A673 (cell line): ENCODE measurements at regions not wholly inside any gene's neighbourhood (a gene's known extent, or its start where the extent isn't known, plus 50 kb on each side); places are given as distances from the start of the nearest gene placed in this dataset.

ENCODE experiments used
- BruUV-seq: library from RNA; stranded (reverse); fragments of 400-500 nt; replicated peaks from 2 replicates; lab custom pipeline; 2021; lab: Mats Ljungman, UMichigan
- CTCF ChIA-PET: fragments of 300-600 bp; sonication (Branson Sonifier 250); formaldehyde crosslinking; loops from one replicate; lab custom pipeline; 2022; ENCODE audit warnings: antibody characterized with exemption; lab: Charles Lee
- POLR2A ChIA-PET: fragments of 300-600 bp; sonication (Branson Sonifier 250); formaldehyde crosslinking; loops from one replicate; lab custom pipeline; 2022; ENCODE audit warnings: antibody characterized with exemption; ENCODE audit not compliant: low non-redundant PET; lab: Charles Lee
- DNase-seq: peaks from one replicate; pipeline ENCODE4 v3.0.0-alpha.2; 2015; ENCODE audit warnings: low spot score
- H3K27ac ChIP-seq: fragments of 200-600 bp; sonication (generic); 2 replicates; pipeline ENCODE4 v1.5.1; 2016; ENCODE audit warnings: mixed run types, low read depth, mild to moderate bottlenecking, mixed read lengths, antibody characterized with exemption, low read length; ENCODE audit not compliant: poor library complexity, severe bottlenecking
- H3K27me3 ChIP-seq: fragments of 200-600 bp; sonication (generic); replicated peaks from 2 replicates; pipeline ENCODE4 v1.6.1; 2017; ENCODE audit warnings: mixed run types, low read depth, mild to moderate bottlenecking, mixed read lengths, antibody characterized with exemption, low read length; ENCODE audit not compliant: insufficient read depth, poor library complexity
- H3K36me3 ChIP-seq: fragments of 200-600 bp; sonication (generic); 2 replicates; pipeline ENCODE4 v1.6.1; 2016; ENCODE audit warnings: mixed run types, mild to moderate bottlenecking, mixed read lengths, antibody characterized with exemption, low read length; ENCODE audit not compliant: insufficient read depth, poor library complexity, severe bottlenecking
- H3K4me1 ChIP-seq: fragments of 200-600 bp; sonication (generic); 2 replicates; pipeline ENCODE4 v1.6.1; 2017; ENCODE audit warnings: mixed run types, mild to moderate bottlenecking, mixed read lengths, antibody characterized with exemption, low read length; ENCODE audit not compliant: insufficient read depth, poor library complexity, severe bottlenecking
- H3K4me3 ChIP-seq: fragments of 200-600 bp; sonication (generic); 2 replicates; pipeline ENCODE4 v1.5.1; 2016; ENCODE audit warnings: low read depth, mixed run types, mild to moderate bottlenecking, mixed read lengths, low read length; ENCODE audit not compliant: poor library complexity, severe bottlenecking
- H3K9me3 ChIP-seq: fragments of 200-600 bp; sonication (generic); 2 replicates; pipeline ENCODE4 v1.6.1; 2016; ENCODE audit warnings: mixed run types, low read depth, mild to moderate bottlenecking, mixed read lengths, antibody characterized with exemption, low read length; ENCODE audit not compliant: poor library complexity, severe bottlenecking
- EZH2 ChIP-seq: fragments of 200-600 bp; sonication (generic); IDR thresholded peaks from 2 replicates; pipeline ENCODE4 v1.6.1; 2017; ENCODE audit warnings: borderline replicate concordance, low read depth, mild to moderate bottlenecking, mixed read lengths, antibody characterized with exemption, low read length; ENCODE audit not compliant: poor library complexity, severe bottlenecking
- intact Hi-C: fragments of 100-400 bp; cut with micrococcal nuclease; formaldehyde crosslinking; loops from one replicate; pipeline ENCODE4 v1.10.0; 2022; ENCODE audit not compliant: unreplicated experiment
- TF ChIP-seq, protein P1 (sequence below): fragments of 300-800, 200-600 bp; sonication (generic); conservative IDR thresholded peaks from 2 replicates; pipeline ENCODE4 v1.5.1; 2017; ENCODE audit warnings: low read depth, mild to moderate bottlenecking, antibody characterized with exemption, low read length, moderate library complexity, mixed read lengths

DNA sequence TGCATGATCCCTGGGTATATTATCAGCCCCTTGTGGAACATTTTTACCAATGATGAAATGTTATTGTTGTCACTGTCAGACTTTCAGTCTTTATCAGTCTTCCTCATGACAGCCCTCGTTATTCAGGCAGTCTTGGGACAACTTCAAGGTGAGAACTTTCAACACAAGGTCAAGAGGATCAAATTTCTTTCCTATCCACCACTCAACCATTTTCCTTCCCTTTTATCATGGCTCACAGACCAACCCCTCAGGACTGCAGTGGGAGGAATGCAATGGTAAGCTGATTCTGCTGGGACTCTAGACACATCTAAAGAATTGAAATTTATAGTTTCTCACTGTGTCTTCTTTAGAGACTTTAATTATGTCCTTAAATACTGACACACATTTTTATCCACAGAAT, 107.0 kb upstream of the LSAMP start:
- H3K4me1 ChIP-seq, result no peaks in the 10 kb centered on the region
- intact Hi-C loops, result no loop called here
- CTCF ChIA-PET, result no interaction called here
- DNase-seq, result no peak
- H3K27me3 ChIP-seq, result no peaks in the 10 kb centered on the region
- TF ChIP-seq, protein P1, sequence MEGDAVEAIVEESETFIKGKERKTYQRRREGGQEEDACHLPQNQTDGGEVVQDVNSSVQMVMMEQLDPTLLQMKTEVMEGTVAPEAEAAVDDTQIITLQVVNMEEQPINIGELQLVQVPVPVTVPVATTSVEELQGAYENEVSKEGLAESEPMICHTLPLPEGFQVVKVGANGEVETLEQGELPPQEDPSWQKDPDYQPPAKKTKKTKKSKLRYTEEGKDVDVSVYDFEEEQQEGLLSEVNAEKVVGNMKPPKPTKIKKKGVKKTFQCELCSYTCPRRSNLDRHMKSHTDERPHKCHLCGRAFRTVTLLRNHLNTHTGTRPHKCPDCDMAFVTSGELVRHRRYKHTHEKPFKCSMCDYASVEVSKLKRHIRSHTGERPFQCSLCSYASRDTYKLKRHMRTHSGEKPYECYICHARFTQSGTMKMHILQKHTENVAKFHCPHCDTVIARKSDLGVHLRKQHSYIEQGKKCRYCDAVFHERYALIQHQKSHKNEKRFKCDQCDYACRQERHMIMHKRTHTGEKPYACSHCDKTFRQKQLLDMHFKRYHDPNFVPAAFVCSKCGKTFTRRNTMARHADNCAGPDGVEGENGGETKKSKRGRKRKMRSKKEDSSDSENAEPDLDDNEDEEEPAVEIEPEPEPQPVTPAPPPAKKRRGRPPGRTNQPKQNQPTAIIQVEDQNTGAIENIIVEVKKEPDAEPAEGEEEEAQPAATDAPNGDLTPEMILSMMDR, result no peak
- TF ChIP-seq EZH2, result no peak
- no peak overlapping the region for H3K4me3 ChIP-seq
- H3K36me3 ChIP-seq, result no peaks in the 10 kb centered on the region
- H3K9me3 ChIP-seq, result no peaks in the 10 kb centered on the region
- POLR2A ChIA-PET, result no interaction called here
- no peak overlapping the region for H3K27ac ChIP-seq
- no TSS peak for BruUV-seq

DNA sequence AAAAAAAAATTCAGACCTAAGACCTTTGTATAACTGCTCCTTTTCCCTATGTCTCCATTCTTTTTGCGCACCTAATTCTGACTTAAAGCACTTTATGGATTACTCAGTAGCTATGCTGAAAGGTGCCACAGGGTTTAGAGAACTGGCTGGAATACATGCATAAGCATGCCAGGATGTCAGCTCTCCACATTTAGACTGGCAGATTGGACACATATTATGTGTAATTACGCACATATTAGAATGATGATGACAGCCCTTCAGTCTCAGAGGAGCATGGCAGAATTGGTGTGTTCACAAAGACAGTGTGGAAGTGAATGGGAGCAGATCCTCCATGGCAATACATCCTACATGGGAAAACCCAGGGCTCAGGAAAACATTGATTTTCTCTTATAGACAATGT, 108.1 kb upstream of the LSAMP start:
- intact Hi-C loops, result no loop called here
- BruUV-seq, result no TSS peak

DNA sequence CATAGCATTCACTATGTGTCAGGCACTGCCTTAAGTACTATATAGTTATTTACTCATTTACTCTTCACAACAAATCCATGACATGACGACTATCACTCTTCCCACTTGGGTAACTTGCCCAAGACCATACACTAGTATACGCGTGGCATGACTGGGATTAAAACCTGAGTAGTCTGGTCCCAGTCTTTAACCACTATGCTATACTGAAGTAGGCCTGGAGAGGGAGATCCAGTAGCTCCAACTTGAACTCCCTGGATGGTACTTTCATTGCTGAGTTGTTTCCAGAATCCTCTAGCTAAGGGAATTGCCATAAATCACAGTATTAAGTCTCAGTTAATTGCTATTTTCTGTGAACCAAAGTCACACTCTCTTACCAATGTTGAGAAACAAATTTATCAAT, 116.2 kb upstream of the LSAMP start:
- H3K9me3 ChIP-seq, result no peaks in the 10 kb centered on the region
- H3K4me1 ChIP-seq, result no peaks in the 10 kb centered on the region
- H3K4me3 ChIP-seq, result no peak overlapping the region
- no peaks in the 10 kb centered on the region for H3K27me3 ChIP-seq
- H3K27ac ChIP-seq, result no peak overlapping the region
- no peak for TF ChIP-seq EZH2
- TF ChIP-seq, protein P1, result no peak
- CTCF ChIA-PET, result no interaction called here
- no peaks in the 10 kb centered on the region for H3K36me3 ChIP-seq
- POLR2A ChIA-PET, result interaction anchor here (0.8 kb wide), 1 partner anchor 426 kb away, joined by 4 read pairs; no protein-coding TSS in a partner anchor
- BruUV-seq, result no TSS peak
- peak; percentile 3 for DNase-seq
- intact Hi-C loops, result no loop called here

More for the DNA sequence above, 108.1 kb upstream of the LSAMP start:
- Histone ChIP-seq H3K9me3 (no peaks in the 10 kb centered on the region), H3K27me3 (no peaks in the 10 kb centered on the region), H3K36me3 (no peaks in the 10 kb centered on the region), H3K4me3 (no peak overlapping the region), H3K27ac (no peak overlapping the region), H3K4me1 (no peaks in the 10 kb centered on the region)
- TF ChIP-seq, protein P1, result no peak
- CTCF ChIA-PET, result no interaction called here
- POLR2A ChIA-PET, result no interaction called here
- DNase-seq, result no peak
